Activated CD8-positive, alpha-beta memory T cell treated with anti-CD3 and anti-CD28 coated beads, Interleukin-2, amount 10 ng/mL, durations not matched to agents 7 days and 5 days (primary cell): ENCODE measurements at regions not wholly inside any gene's neighbourhood (a gene's known extent, or its start where the extent isn't known, plus 50 kb on each side); places are given as distances from the start of the nearest gene placed in this dataset.
"Not testable (repeated sequence)": the region's sequence is repeated elsewhere in the genome, so short reads cannot be mapped to it uniquely, and the experiment has no call there.

Experiments used
- ATAC-seq: fragments of 150-1000 bp; cut with Tn5 transposase; one replicate; pipeline ENCODE4 v1.10.0; 2021; ENCODE audit warnings: moderate library complexity
- CTCF ChIA-PET: fragments of 350-600 bp; sonication (Branson Sonifier 250); formaldehyde crosslinking; loops from one replicate; lab custom pipeline; 2021; ENCODE audit warnings: antibody characterized with exemption; lab: Charles Lee
- DNase-seq: peaks from one replicate; pipeline ENCODE4 v3.0.0-alpha.2; 2020
- H3K27ac Mint-ChIP-seq: one replicate; pipeline ENCODE4 v1.8.0; 2021; ENCODE audit warnings: mild to moderate bottlenecking, mixed read lengths
- H3K27me3 Mint-ChIP-seq: one replicate; pipeline ENCODE4 v1.8.0; 2021; ENCODE audit warnings: mixed read lengths
- H3K36me3 Mint-ChIP-seq: one replicate; pipeline ENCODE4 v1.8.0; 2021; ENCODE audit warnings: mild to moderate bottlenecking, mixed read lengths
- H3K4me1 Mint-ChIP-seq: one replicate; pipeline ENCODE4 v1.8.0; 2021; ENCODE audit warnings: mixed read lengths
- H3K4me3 Mint-ChIP-seq: one replicate; pipeline ENCODE4 v1.8.0; 2021; ENCODE audit warnings: mild to moderate bottlenecking, moderate library complexity, mixed read lengths
- H3K9me3 Mint-ChIP-seq: one replicate; pipeline ENCODE4 v1.8.0; 2022; ENCODE audit warnings: low read depth, mixed read lengths

GRCh38 chr20:47936612-47937011 lies 151.3 kb upstream of the SULF2 start:
- no peaks in the 10 kb centered on the region for H3K9me3 Mint-ChIP-seq
- H3K4me1 Mint-ChIP-seq = no peaks in the 10 kb centered on the region
- ATAC-seq = no peak
- no peaks in the 10 kb centered on the region for H3K36me3 Mint-ChIP-seq
- no peak for DNase-seq
- no peak overlapping the region for H3K4me3 Mint-ChIP-seq
- CTCF ChIA-PET = interaction anchor here (1.4 kb wide), 1 partner anchor 9 kb away, joined by 3 read pairs; no protein-coding TSS in a partner anchor
- no peak overlapping the region for H3K27ac Mint-ChIP-seq
- peaks cover 17% of the 10 kb centered on the region for H3K27me3 Mint-ChIP-seq

- Mint-ChIP-seq H3K27ac (no peak overlapping the region), H3K9me3 (no peaks in the 10 kb centered on the region), H3K36me3 (no peaks in the 10 kb centered on the region)
Measured at GRCh38 chr20:47934761-47935160, 149.5 kb upstream of the SULF2 start.

GRCh38 chr20:47931443-47931842 lies 146.2 kb upstream of the SULF2 start:
- no peak overlapping the region for H3K4me3 Mint-ChIP-seq

More at GRCh38 chr20:47934761-47935160, 149.5 kb upstream of the SULF2 start:
- no peak for DNase-seq
- no peak for ATAC-seq
- peaks cover 17% of the 10 kb centered on the region for H3K27me3 Mint-ChIP-seq
- no peaks in the 10 kb centered on the region for H3K4me1 Mint-ChIP-seq
- H3K4me3 Mint-ChIP-seq = no peak overlapping the region
- CTCF ChIA-PET = no interaction called here

GRCh38 chr20:47931002-47931401 lies 145.7 kb upstream of the SULF2 start:
- ATAC-seq (no peak), DNase-seq (no peak)
- Mint-ChIP-seq H3K27ac (no peak overlapping the region), H3K4me3 (no peak overlapping the region), H3K4me1 (no peaks in the 10 kb centered on the region), H3K36me3 (no peaks in the 10 kb centered on the region), H3K9me3 (no peaks in the 10 kb centered on the region), H3K27me3 (peaks cover 2% of the 10 kb centered on the region)
- CTCF ChIA-PET = no interaction called here

More at GRCh38 chr20:47931443-47931842, 146.2 kb upstream of the SULF2 start:
- H3K27me3 Mint-ChIP-seq = peaks cover 5% of the 10 kb centered on the region
- H3K36me3 Mint-ChIP-seq = no peaks in the 10 kb centered on the region
- H3K27ac Mint-ChIP-seq = no peak overlapping the region
- H3K4me1 Mint-ChIP-seq = no peaks in the 10 kb centered on the region
- CTCF ChIA-PET = no interaction called here
- no peaks in the 10 kb centered on the region for H3K9me3 Mint-ChIP-seq
- no peak for DNase-seq
- no peak for ATAC-seq

GRCh38 chr20:47929368-47930115 lies 144.3 kb upstream of the SULF2 start:
- H3K9me3 Mint-ChIP-seq = no peaks in the 10 kb centered on the region
- H3K27ac Mint-ChIP-seq = no peak overlapping the region
- no peak for ATAC-seq
- H3K36me3 Mint-ChIP-seq = no peaks in the 10 kb centered on the region
- CTCF ChIA-PET = no interaction called here
- H3K4me1 Mint-ChIP-seq = no peaks in the 10 kb centered on the region
- H3K27me3 Mint-ChIP-seq = peaks cover 3% of the 10 kb centered on the region
- no peak for DNase-seq
- no peak overlapping the region for H3K4me3 Mint-ChIP-seq

GRCh38 chr20:47927944-47928343 lies 142.7 kb upstream of the SULF2 start:
- no peak for DNase-seq
- no peak for ATAC-seq
- CTCF ChIA-PET = interaction anchor here (1.4 kb wide), 1 partner anchor 9 kb away, joined by 3 read pairs; no protein-coding TSS in a partner anchor
- Mint-ChIP-seq H3K36me3 (no peaks in the 10 kb centered on the region), H3K27me3 (peaks cover 4% of the 10 kb centered on the region), H3K9me3 (no peaks in the 10 kb centered on the region), H3K4me3 (no peak overlapping the region), H3K27ac (no peak overlapping the region), H3K4me1 (no peaks in the 10 kb centered on the region)

GRCh38 chr20:47927385-47927851 lies 142.1 kb upstream of the SULF2 start:
- DNase-seq (no peak), ATAC-seq (no peak)
- Mint-ChIP-seq H3K27me3 (peaks cover 8% of the 10 kb centered on the region), H3K4me3 (no peak overlapping the region), H3K9me3 (no peaks in the 10 kb centered on the region), H3K4me1 (no peaks in the 10 kb centered on the region), H3K36me3 (no peaks in the 10 kb centered on the region), H3K27ac (no peak overlapping the region)
- CTCF ChIA-PET = interaction anchor here (1.4 kb wide), 1 partner anchor 9 kb away, joined by 3 read pairs; no protein-coding TSS in a partner anchor

- no peak for DNase-seq
- H3K27me3 Mint-ChIP-seq = peaks cover 8% of the 10 kb centered on the region
Measured at GRCh38 chr20:47926731-47927130, 141.4 kb upstream of the SULF2 start.

GRCh38 chr20:47925593-47925992 lies 140.3 kb upstream of the SULF2 start:
- H3K36me3 Mint-ChIP-seq = no peaks in the 10 kb centered on the region
- H3K9me3 Mint-ChIP-seq = no peaks in the 10 kb centered on the region
- H3K27me3 Mint-ChIP-seq = peaks cover 11% of the 10 kb centered on the region
- no peaks in the 10 kb centered on the region for H3K4me1 Mint-ChIP-seq
- no peak for ATAC-seq
- H3K27ac Mint-ChIP-seq = no peak overlapping the region
- H3K4me3 Mint-ChIP-seq = no peak overlapping the region
- no peak for DNase-seq
- CTCF ChIA-PET = no interaction called here

More at GRCh38 chr20:47926731-47927130, 141.4 kb upstream of the SULF2 start:
- Mint-ChIP-seq H3K4me1 (no peaks in the 10 kb centered on the region), H3K9me3 (no peaks in the 10 kb centered on the region), H3K27ac (no peak overlapping the region), H3K36me3 (no peaks in the 10 kb centered on the region), H3K4me3 (no peak overlapping the region)
- CTCF ChIA-PET = interaction anchor here (0.6 kb wide), 1 partner anchor 200 kb away, joined by 3 read pairs; no protein-coding TSS in a partner anchor
- no peak for ATAC-seq

- CTCF ChIA-PET = no interaction called here
- no peak for DNase-seq
- H3K36me3 Mint-ChIP-seq = no peaks in the 10 kb centered on the region
- ATAC-seq = no peak
- peaks cover 11% of the 10 kb centered on the region for H3K27me3 Mint-ChIP-seq
- peaks cover 4% of the 10 kb centered on the region for H3K9me3 Mint-ChIP-seq
- no peak overlapping the region for H3K4me3 Mint-ChIP-seq
- no peak overlapping the region for H3K27ac Mint-ChIP-seq
- no peaks in the 10 kb centered on the region for H3K4me1 Mint-ChIP-seq
Measured at GRCh38 chr20:47922269-47922668, 137.0 kb upstream of the SULF2 start.

GRCh38 chr20:47921829-47922228 lies 136.5 kb upstream of the SULF2 start:
- CTCF ChIA-PET, ATAC-seq, H3K36me3 Mint-ChIP-seq, DNase-seq, H3K27ac Mint-ChIP-seq, H3K4me3 Mint-ChIP-seq, H3K9me3 Mint-ChIP-seq, H3K4me1 Mint-ChIP-seq: not testable (repeated sequence)
- H3K27me3 Mint-ChIP-seq = peaks cover 11% of the 10 kb centered on the region

- no peaks in the 10 kb centered on the region for H3K36me3 Mint-ChIP-seq
- H3K27me3 Mint-ChIP-seq = peaks cover 11% of the 10 kb centered on the region
- no peak for DNase-seq
- CTCF ChIA-PET = no interaction called here
- H3K9me3 Mint-ChIP-seq = peaks cover 9% of the 10 kb centered on the region
- H3K4me3 Mint-ChIP-seq = no peak overlapping the region
- no peaks in the 10 kb centered on the region for H3K4me1 Mint-ChIP-seq
- ATAC-seq = no peak
- no peak overlapping the region for H3K27ac Mint-ChIP-seq
Measured at GRCh38 chr20:47921408-47921807, 136.1 kb upstream of the SULF2 start.

GRCh38 chr20:47917549-47918070 lies 132.3 kb upstream of the SULF2 start:
- Mint-ChIP-seq H3K4me3 (no peak overlapping the region), H3K36me3 (no peaks in the 10 kb centered on the region), H3K27me3 (peaks cover 4% of the 10 kb centered on the region), H3K9me3 (peaks cover 10% of the 10 kb centered on the region), H3K4me1 (no peaks in the 10 kb centered on the region), H3K27ac (no peak overlapping the region)
- CTCF ChIA-PET = no interaction called here
- ATAC-seq = no peak
- DNase-seq = no peak

GRCh38 chr20:47915495-47915894 lies 130.2 kb upstream of the SULF2 start:
- no peaks in the 10 kb centered on the region for H3K4me1 Mint-ChIP-seq
- no peak for DNase-seq
- ATAC-seq = no peak
- CTCF ChIA-PET = no interaction called here
- H3K27ac Mint-ChIP-seq = no peak overlapping the region
- H3K27me3 Mint-ChIP-seq = no peaks in the 10 kb centered on the region
- H3K36me3 Mint-ChIP-seq = no peaks in the 10 kb centered on the region
- no peak overlapping the region for H3K4me3 Mint-ChIP-seq
- peaks cover 10% of the 10 kb centered on the region for H3K9me3 Mint-ChIP-seq
